22Rv1 (cell line): ENCODE measurements at regions not wholly inside any gene's neighbourhood (a gene's known extent, or its start where the extent isn't known, plus 50 kb on each side); places are given as distances from the start of the nearest gene placed in this dataset.

ENCODE experiments used
- CTCF ChIP-seq: fragments of 450-650 bp; IDR thresholded peaks from 2 replicates; pipeline ENCODE4 v1.5.1; 2017; ENCODE audit warnings: mild to moderate bottlenecking
- ZFX ChIP-seq: fragments of 450-650 bp; IDR thresholded peaks from 2 replicates; pipeline ENCODE4 v1.6.1; 2017; ENCODE audit warnings: antibody characterized with exemption, borderline replicate concordance

DNA sequence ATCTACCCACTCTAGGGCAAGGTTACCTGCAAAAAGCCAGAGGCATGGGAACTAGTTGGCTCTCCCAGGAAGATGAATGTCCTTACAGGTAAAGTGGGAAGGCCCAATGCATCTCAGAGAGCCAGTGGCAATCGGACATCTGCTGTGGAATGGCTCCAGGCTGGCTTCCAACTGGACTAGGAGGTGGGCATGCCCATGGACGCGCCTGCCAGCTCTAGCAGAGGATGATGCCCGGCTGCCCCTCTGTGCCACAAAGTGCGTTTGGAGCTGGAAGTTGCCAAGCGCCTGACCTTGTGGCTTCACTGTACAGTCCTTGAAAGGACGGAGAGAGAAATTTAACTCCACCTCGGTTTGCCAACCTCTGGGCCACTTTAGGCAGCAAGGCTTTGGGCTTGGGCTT, 84.4 kb downstream of the NR2F2 start:
- no peak for TF ChIP-seq CTCF
- no peak for TF ChIP-seq ZFX
